GM19468 (cell line): ENCODE measurements at regions not wholly inside any gene's neighbourhood (a gene's known extent, or its start where the extent isn't known, plus 50 kb on each side); places are given as distances from the start of the nearest gene placed in this dataset.

ENCODE experiments used
- ATAC-seq: cut with Tn5 transposase; IDR thresholded peaks from one replicate; pipeline ENCODE4 v1.9.1; 2021; ENCODE audit warnings: mild to moderate bottlenecking, moderate library complexity, moderate number of reproducible peaks; ENCODE audit not compliant: unreplicated experiment; ENCODE audit errors: extremely low read depth

GRCh38 chr14:32254952-32255679, 52.0 kb upstream of the RNU6-8 start:
- ATAC-seq: peak; percentile 22

GRCh38 chr14:32255789-32256188, 52.7 kb upstream of the RNU6-8 start:
- no peak for ATAC-seq

- no peak for ATAC-seq
Measured at GRCh38 chr14:32256576-32256975, 53.5 kb upstream of the RNU6-8 start.

GRCh38 chr14:32258336-32258993, 55.4 kb upstream of the RNU6-8 start:
- ATAC-seq: no peak

GRCh38 chr14:32259368-32260013, 56.4 kb upstream of the RNU6-8 start:
- ATAC-seq: peak; percentile 76

- no peak for ATAC-seq
Measured at GRCh38 chr14:32263939-32264567, 61.0 kb upstream of the RNU6-8 start.

- ATAC-seq: no peak
Measured at GRCh38 chr14:32265584-32265983, 62.5 kb upstream of the RNU6-8 start.

GRCh38 chr14:32277998-32278397, 51.1 kb upstream of the AKAP6 start:
- ATAC-seq: no peak
